Karpas-422 (cell line): ENCODE measurements at regions not wholly inside any gene's neighbourhood (a gene's known extent, or its start where the extent isn't known, plus 50 kb on each side); places are given as distances from the start of the nearest gene placed in this dataset.

Experiments used
- DNase-seq: peaks from one replicate; pipeline ENCODE4 v3.0.0-alpha.2; 2015
- H2AFZ ChIP-seq: fragments of 200-600 bp; sonication (generic); 2 replicates; pipeline ENCODE4 v1.6.1; 2014; ENCODE audit warnings: antibody characterized with exemption, low read length, mixed read lengths
- H3K27ac ChIP-seq: fragments of 200-600 bp; sonication (generic); 2 replicates; pipeline ENCODE4 v1.5.1; 2014; ENCODE audit warnings: mild to moderate bottlenecking, low read length, moderate library complexity
- H3K27me3 ChIP-seq: fragments of 200-600 bp; sonication (generic); 2 replicates; pipeline ENCODE4 v1.6.1; 2014; ENCODE audit warnings: low read length, mixed read lengths
- H3K36me3 ChIP-seq: fragments of 200-600 bp; sonication (generic); 2 replicates; pipeline ENCODE4 v1.6.1; 2014; ENCODE audit warnings: low read length, mixed read lengths; ENCODE audit not compliant: insufficient read depth
- H3K4me1 ChIP-seq: fragments of 200-600 bp; sonication (generic); 2 replicates; pipeline ENCODE4 v1.6.1; 2014; ENCODE audit warnings: mild to moderate bottlenecking, low read length, mixed read lengths
- H3K4me2 ChIP-seq: fragments of 200-600 bp; sonication (generic); 2 replicates; pipeline ENCODE4 v1.6.1; 2014; ENCODE audit warnings: low read length, low read depth, mild to moderate bottlenecking; ENCODE audit not compliant: poor library complexity, severe bottlenecking
- H3K4me3 ChIP-seq: fragments of 200-600 bp; sonication (generic); 2 replicates; pipeline ENCODE4 v1.5.1; 2014; ENCODE audit warnings: mild to moderate bottlenecking, antibody characterized with exemption, low read length, mixed read lengths
- H3K79me2 ChIP-seq: fragments of 200-600 bp; sonication (generic); 2 replicates; pipeline ENCODE4 v1.6.1; 2014; ENCODE audit warnings: mild to moderate bottlenecking, low read length, mixed read lengths
- H3K9ac ChIP-seq: fragments of 200-600 bp; sonication (generic); 2 replicates; pipeline ENCODE4 v1.6.0; 2014; ENCODE audit warnings: low read length
- H3K9me2 ChIP-seq: fragments of 200-600 bp; sonication (generic), shearing (Covaris generic); replicated peaks from 2 replicates; pipeline ENCODE4 v1.6.0; 2014; ENCODE audit warnings: mild to moderate bottlenecking, low read length, moderate library complexity; ENCODE audit not compliant: insufficient read depth
- H3K9me3 ChIP-seq: fragments of 300-700, 200-600 bp; sonication (generic); 2 replicates; pipeline ENCODE4 v1.6.1; 2014; ENCODE audit warnings: low read length, mixed read lengths
- H4K20me1 ChIP-seq: fragments of 200-600 bp; sonication (generic); 2 replicates; pipeline ENCODE4 v1.6.1; 2014; ENCODE audit warnings: mild to moderate bottlenecking, antibody characterized with exemption, low read length, low read depth; ENCODE audit not compliant: insufficient read depth

DNA sequence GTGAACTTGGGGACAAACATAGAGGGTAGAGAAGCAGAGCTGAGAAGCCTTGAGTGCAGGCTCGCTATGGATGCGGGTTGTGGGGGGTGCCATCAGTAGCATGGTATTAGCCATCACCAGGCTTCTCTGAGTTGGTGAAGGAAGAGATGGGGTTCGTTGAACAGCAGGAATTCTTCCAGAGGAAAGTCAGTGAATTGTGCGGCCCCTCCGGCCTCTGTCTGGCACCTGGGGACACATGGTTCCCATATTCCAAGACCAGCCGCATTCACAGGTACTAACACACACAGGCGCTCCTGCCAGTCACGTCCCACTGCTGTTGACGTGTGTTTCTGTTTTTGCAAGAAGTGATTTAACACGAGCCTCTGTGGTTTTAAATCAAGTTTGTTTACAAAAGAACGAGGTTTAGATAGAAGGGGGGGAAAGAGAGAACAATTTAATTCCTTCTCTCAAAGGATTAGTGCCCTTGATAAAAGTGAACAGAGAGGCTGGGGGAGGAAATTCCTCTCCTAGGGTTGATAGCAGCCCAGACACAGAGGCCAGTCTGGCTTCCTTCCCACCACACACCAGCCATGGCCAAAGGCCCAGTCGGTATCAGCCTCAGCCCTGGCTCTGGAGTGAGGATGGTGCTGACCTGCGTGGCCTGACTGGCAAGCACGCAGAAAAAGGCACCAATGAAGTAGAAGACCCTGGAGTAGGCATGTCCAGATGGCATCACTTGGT is 252.6 kb upstream of the IGFBP3 start:
- H3K27ac ChIP-seq: no peak overlapping the region
- H3K4me3 ChIP-seq: no peak overlapping the region
- H2AFZ ChIP-seq: no peak overlapping the region
- no peaks in the 10 kb centered on the region for H3K9me3 ChIP-seq
- no peaks in the 10 kb centered on the region for H3K4me1 ChIP-seq
- H4K20me1 ChIP-seq: no peaks in the 10 kb centered on the region
- no peak overlapping the region for H3K9ac ChIP-seq
- no peaks in the 10 kb centered on the region for H3K79me2 ChIP-seq
- H3K27me3 ChIP-seq: no peaks in the 10 kb centered on the region
- H3K4me2 ChIP-seq: no peak overlapping the region
- DNase-seq: no peak
- no peaks in the 10 kb centered on the region for H3K9me2 ChIP-seq
- no peaks in the 10 kb centered on the region for H3K36me3 ChIP-seq

DNA sequence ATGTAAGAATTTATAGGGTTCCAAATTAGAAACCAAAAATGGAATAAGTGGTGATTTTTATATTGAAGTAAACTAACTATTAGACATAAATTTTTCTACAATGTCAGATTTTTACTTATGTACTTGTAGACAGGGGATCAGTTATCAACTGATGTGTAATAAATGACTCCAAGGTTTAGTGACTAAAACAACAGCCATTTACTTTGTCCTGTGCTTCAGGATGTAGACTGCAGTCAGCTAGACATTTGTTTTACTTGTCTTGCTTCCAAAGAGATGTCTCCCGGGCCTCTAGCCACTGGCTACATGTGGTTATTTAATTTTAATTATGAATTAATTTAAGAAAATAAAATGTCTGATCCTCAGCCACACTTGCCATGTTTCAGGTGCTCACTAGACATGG is 249.7 kb upstream of the IGFBP3 start:
- no peaks in the 10 kb centered on the region for H4K20me1 ChIP-seq
- DNase-seq: no peak

GRCh38 chr7:46170021-46170420 is 248.9 kb upstream of the IGFBP3 start:
- no peak overlapping the region for H3K9ac ChIP-seq
- no peaks in the 10 kb centered on the region for H3K36me3 ChIP-seq
- no peaks in the 10 kb centered on the region for H3K4me1 ChIP-seq
- no peak overlapping the region for H3K27ac ChIP-seq
- no peaks in the 10 kb centered on the region for H3K79me2 ChIP-seq
- no peak overlapping the region for H3K4me3 ChIP-seq
- no peaks in the 10 kb centered on the region for H3K9me3 ChIP-seq
- H4K20me1 ChIP-seq: no peaks in the 10 kb centered on the region
- no peaks in the 10 kb centered on the region for H3K9me2 ChIP-seq
- no peak for DNase-seq
- no peaks in the 10 kb centered on the region for H3K27me3 ChIP-seq
- H2AFZ ChIP-seq: no peak overlapping the region
- H3K4me2 ChIP-seq: no peak overlapping the region

More for the DNA sequence above, 249.7 kb upstream of the IGFBP3 start:
- Histone ChIP-seq H3K27me3 (no peaks in the 10 kb centered on the region), H3K4me1 (no peaks in the 10 kb centered on the region), H2AFZ (no peak overlapping the region), H3K4me2 (no peak overlapping the region), H3K4me3 (no peak overlapping the region), H3K9ac (no peak overlapping the region), H3K27ac (no peak overlapping the region), H3K36me3 (no peaks in the 10 kb centered on the region), H3K9me2 (no peaks in the 10 kb centered on the region), H3K9me3 (no peaks in the 10 kb centered on the region), H3K79me2 (no peaks in the 10 kb centered on the region)

- Histone ChIP-seq H3K27ac (no peak overlapping the region), H3K9me3 (no peaks in the 10 kb centered on the region), H4K20me1 (no peaks in the 10 kb centered on the region), H3K9ac (no peak overlapping the region), H2AFZ (no peak overlapping the region), H3K4me2 (no peak overlapping the region), H3K79me2 (no peaks in the 10 kb centered on the region), H3K4me1 (no peaks in the 10 kb centered on the region), H3K9me2 (no peaks in the 10 kb centered on the region), H3K4me3 (no peak overlapping the region), H3K36me3 (no peaks in the 10 kb centered on the region), H3K27me3 (no peaks in the 10 kb centered on the region)
- no peak for DNase-seq
Measured at GRCh38 chr7:46169384-46169755, 248.3 kb upstream of the IGFBP3 start.

GRCh38 chr7:46168671-46169383 is 247.8 kb upstream of the IGFBP3 start:
- no peak for DNase-seq
- Histone ChIP-seq H3K4me1 (no peaks in the 10 kb centered on the region), H3K9me2 (no peaks in the 10 kb centered on the region), H3K9ac (no peak overlapping the region), H3K4me3 (no peak overlapping the region), H3K4me2 (no peak overlapping the region), H3K27me3 (no peaks in the 10 kb centered on the region), H3K36me3 (no peaks in the 10 kb centered on the region), H3K79me2 (no peaks in the 10 kb centered on the region), H2AFZ (no peak overlapping the region), H3K27ac (no peak overlapping the region), H4K20me1 (no peaks in the 10 kb centered on the region), H3K9me3 (no peaks in the 10 kb centered on the region)

DNA sequence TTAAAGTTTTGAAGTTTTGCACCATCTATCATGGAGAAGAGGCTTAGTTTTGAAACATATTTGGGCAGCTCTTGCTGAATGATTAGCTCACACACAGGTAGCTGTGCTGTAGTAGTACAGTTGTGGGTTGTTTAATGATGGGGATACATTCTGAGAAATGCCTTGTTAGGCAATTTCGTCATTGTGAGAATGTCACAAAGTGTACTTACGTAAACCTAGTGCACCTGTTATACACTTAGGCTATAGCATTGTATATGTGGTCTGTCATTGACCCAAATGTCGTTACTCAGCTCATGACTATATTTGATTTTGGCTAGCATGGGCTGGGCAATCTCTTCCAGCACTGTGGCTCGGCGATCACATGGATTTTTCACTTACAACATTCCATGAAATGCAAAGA is 247.2 kb upstream of the IGFBP3 start:
- Histone ChIP-seq H3K4me2 (no peak overlapping the region), H3K4me3 (no peak overlapping the region), H4K20me1 (no peaks in the 10 kb centered on the region), H3K27me3 (no peaks in the 10 kb centered on the region), H3K9ac (no peak overlapping the region), H3K9me3 (no peaks in the 10 kb centered on the region), H3K27ac (no peak overlapping the region), H2AFZ (no peak overlapping the region), H3K4me1 (no peaks in the 10 kb centered on the region), H3K36me3 (no peaks in the 10 kb centered on the region), H3K79me2 (no peaks in the 10 kb centered on the region), H3K9me2 (no peaks in the 10 kb centered on the region)
- no peak for DNase-seq

DNA sequence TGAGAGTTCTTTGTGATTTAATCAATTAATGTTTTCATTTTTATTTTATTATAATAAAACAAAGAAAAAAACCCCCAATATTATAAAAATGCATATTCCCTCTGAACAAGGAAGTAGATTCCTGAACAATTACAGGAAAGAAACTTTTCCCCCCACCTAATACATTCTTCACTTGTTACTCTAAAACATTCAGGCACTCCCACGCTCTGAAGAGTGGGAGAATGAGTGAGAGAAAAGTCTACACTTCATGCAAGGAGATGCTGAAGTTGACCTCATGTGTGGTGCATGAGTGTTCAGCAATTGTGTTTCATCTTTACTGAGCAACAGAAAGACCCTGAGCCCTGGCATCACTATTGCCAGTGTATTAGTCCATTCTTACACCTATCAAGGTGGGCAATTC is 244.2 kb upstream of the IGFBP3 start:
- no peak for DNase-seq
- no peak overlapping the region for H2AFZ ChIP-seq
- H3K4me1 ChIP-seq: no peaks in the 10 kb centered on the region
- no peak overlapping the region for H3K9ac ChIP-seq
- no peaks in the 10 kb centered on the region for H3K27me3 ChIP-seq
- no peak overlapping the region for H3K4me2 ChIP-seq
- H3K79me2 ChIP-seq: no peaks in the 10 kb centered on the region
- H3K9me2 ChIP-seq: no peaks in the 10 kb centered on the region
- no peaks in the 10 kb centered on the region for H3K9me3 ChIP-seq
- no peaks in the 10 kb centered on the region for H3K36me3 ChIP-seq
- no peaks in the 10 kb centered on the region for H4K20me1 ChIP-seq
- H3K27ac ChIP-seq: no peak overlapping the region
- no peak overlapping the region for H3K4me3 ChIP-seq

DNA sequence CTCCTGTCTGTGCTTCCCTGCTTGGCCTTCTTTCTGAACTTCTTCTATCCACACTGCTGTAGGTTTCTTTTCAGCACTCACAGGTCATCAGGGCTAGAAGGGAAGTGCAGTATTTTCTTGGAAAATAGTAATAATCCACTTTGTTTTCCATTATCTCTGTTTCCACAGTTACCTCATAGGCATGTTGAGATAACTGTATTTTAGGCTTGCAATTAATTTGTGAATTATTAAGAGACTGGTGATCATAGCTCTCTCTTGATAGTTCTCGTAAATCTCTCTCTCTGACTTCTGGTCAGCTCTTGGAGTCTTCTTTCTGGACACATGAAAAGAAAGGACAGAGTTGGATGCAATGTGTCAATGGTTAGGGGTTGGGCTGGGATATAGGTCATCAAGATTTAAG is 243.6 kb upstream of the IGFBP3 start:
- no peak overlapping the region for H3K4me2 ChIP-seq
- H3K36me3 ChIP-seq: no peaks in the 10 kb centered on the region
- H2AFZ ChIP-seq: no peak overlapping the region
- H3K9me2 ChIP-seq: no peaks in the 10 kb centered on the region
- no peaks in the 10 kb centered on the region for H3K4me1 ChIP-seq
- no peak overlapping the region for H3K9ac ChIP-seq
- no peak overlapping the region for H3K4me3 ChIP-seq
- H3K9me3 ChIP-seq: no peaks in the 10 kb centered on the region
- H3K27ac ChIP-seq: no peak overlapping the region
- no peaks in the 10 kb centered on the region for H3K79me2 ChIP-seq
- H3K27me3 ChIP-seq: no peaks in the 10 kb centered on the region
- H4K20me1 ChIP-seq: no peaks in the 10 kb centered on the region
- DNase-seq: no peak
